ENCODE measurements at regions not wholly inside any gene's neighbourhood (a gene's known extent, or its start where the extent isn't known, plus 50 kb on each side); places are given as distances from the start of the nearest gene placed in this dataset.

- H3K27me3 ChIP-seq (ENCODE audit: control insufficient read depth in 1 of 2, insufficient read depth in 2 of 2, low read length in 2 of 2): peaks cover 0 to 2% of the 10 kb centered on the region in 2 experiments; a peak in 1 of 5 replicates
- no peak overlapping the region for H2AFZ ChIP-seq (ENCODE audit: low read length)
- no peaks in the 10 kb centered on the region for H4K20me1 ChIP-seq (ENCODE audit: insufficient read depth, low read length)
- H3K9me3 ChIP-seq (ENCODE audit: low read length): no peaks in the 10 kb centered on the region
- in situ Hi-C loops (cut with HindIII; ENCODE audit: extremely low pct_ligation_motif_present, low pct_unique_long_range_greater_than_20kb): loop anchor here (10.0 to 25.0 kb wide), 2 partner anchors 312 to 524 kb away; no protein-coding TSS in a partner anchor
- no peaks in the 10 kb centered on the region for H3K79me2 ChIP-seq (ENCODE audit: insufficient read depth, low read length)
- no peak overlapping the region for H3K4me3 ChIP-seq (replicated peaks in 1 of 3; ENCODE audit: insufficient read depth in 1 of 3, low read depth in 2 of 3, low read length in 3 of 3)
- 0% methylated on average over 2 of the region's 4 CpGs for WGBS (ENCODE audit: low lambda C conversion rate)
- ATAC-seq (no peak), FAIRE-seq (no peak), DNase-seq (ENCODE audit: low spot score) (no peak)
- H3K4me1 ChIP-seq (ENCODE audit: insufficient read depth, low read length): peaks cover 6% of the 10 kb centered on the region
- no peak overlapping the region for H3K27ac ChIP-seq (ENCODE audit: extremely low read length, insufficient read depth, low read length)
- no peaks in the 10 kb centered on the region for H3K36me3 ChIP-seq (replicated peaks in 1 of 2; ENCODE audit: control insufficient read depth in 1 of 2, insufficient read depth in 2 of 2, low read length in 2 of 2)
- TF ChIP-seq ZNF749 (CRISPR knock-in tag; IDR thresholded peaks at IDR 0.05; ENCODE audit: borderline replicate concordance) (no peak), THAP7 (CRISPR knock-in tag; IDR thresholded peaks at IDR 0.05) (no peak), RFXANK (CRISPR knock-in tag; IDR thresholded peaks at IDR 0.05) (no peak), ONECUT2 (CRISPR knock-in tag; IDR thresholded peaks at IDR 0.05) (no peak)
- TF ChIP-seq, protein P1, sequence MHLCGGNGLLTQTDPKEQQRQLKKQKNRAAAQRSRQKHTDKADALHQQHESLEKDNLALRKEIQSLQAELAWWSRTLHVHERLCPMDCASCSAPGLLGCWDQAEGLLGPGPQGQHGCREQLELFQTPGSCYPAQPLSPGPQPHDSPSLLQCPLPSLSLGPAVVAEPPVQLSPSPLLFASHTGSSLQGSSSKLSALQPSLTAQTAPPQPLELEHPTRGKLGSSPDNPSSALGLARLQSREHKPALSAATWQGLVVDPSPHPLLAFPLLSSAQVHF (CRISPR knock-in tag; IDR thresholded peaks at IDR 0.05): no peak
- intact Hi-C loops (cut with micrococcal nuclease; ENCODE audit: unreplicated experiment): no loop called here
- CTCF ChIA-PET (ENCODE audit: low intra/inter-chr PET ratio, low total read pairs): interaction anchor here (1.2 kb wide), 1 partner anchor 313 kb away, joined by 10 read pairs; no protein-coding TSS in a partner anchor
- no peak overlapping the region for H3K9ac ChIP-seq (ENCODE audit: insufficient read depth, low read depth, low read length)
- no peak overlapping the region for H3K4me2 ChIP-seq (ENCODE audit: low read depth, low read length)
- POLR2A ChIA-PET: no interaction called here
- BruUV-seq (replicated peaks): no TSS peak
Measured at GRCh38 chr10:120736377-120736776, 114.8 kb upstream of the WDR11 start.

DNA sequence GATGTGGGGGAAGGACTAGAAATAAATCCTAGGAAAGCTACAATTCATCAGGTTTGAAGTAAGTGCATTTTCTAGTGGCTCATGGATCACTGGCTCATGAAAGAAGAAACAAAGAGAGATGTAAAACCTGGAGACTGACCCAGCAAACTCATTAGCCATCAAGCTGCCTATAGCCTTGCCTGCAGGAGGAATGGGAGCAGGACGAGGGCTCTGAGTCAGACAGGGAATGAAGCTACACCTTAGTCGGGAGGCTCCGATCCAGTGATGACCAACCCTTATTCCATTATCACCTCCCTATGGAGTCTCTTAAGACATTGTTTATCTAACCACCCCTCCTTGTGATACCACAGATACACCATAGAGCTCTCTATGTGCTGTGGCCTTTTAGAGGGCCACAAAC is 112.5 kb upstream of the WDR11 start:
- Histone ChIP-seq H3K4me3 (replicated peaks in 1 of 3; ENCODE audit: insufficient read depth in 1 of 3, low read depth in 2 of 3, low read length in 3 of 3) (no peak overlapping the region), H3K9me3 (ENCODE audit: low read length) (no peaks in the 10 kb centered on the region), H3K4me2 (ENCODE audit: low read depth, low read length) (no peak overlapping the region), H3K79me2 (ENCODE audit: insufficient read depth, low read length) (no peaks in the 10 kb centered on the region), H2AFZ (ENCODE audit: low read length) (no peak overlapping the region), H3K36me3 (replicated peaks in 1 of 2; ENCODE audit: control insufficient read depth in 1 of 2, insufficient read depth in 2 of 2, low read length in 2 of 2) (no peaks in the 10 kb centered on the region), H3K27me3 (ENCODE audit: control insufficient read depth in 1 of 2, insufficient read depth in 2 of 2, low read length in 2 of 2) (peaks cover 0 to 2% of the 10 kb centered on the region in 2 experiments; a peak in 1 of 5 replicates), H4K20me1 (ENCODE audit: insufficient read depth, low read length) (no peaks in the 10 kb centered on the region), H3K27ac (ENCODE audit: extremely low read length, insufficient read depth, low read length) (no peak overlapping the region), H3K4me1 (ENCODE audit: insufficient read depth, low read length) (peaks cover 9% of the 10 kb centered on the region), H3K9ac (ENCODE audit: insufficient read depth, low read depth, low read length) (no peak overlapping the region)
- FAIRE-seq (no peak), ATAC-seq (no peak), DNase-seq (ENCODE audit: low spot score) (no peak)
- ChIA-PET CTCF (ENCODE audit: low intra/inter-chr PET ratio, low total read pairs) (no interaction called here), POLR2A (no interaction called here)
- no TSS peak for BruUV-seq (replicated peaks)
- in situ Hi-C loops (cut with HindIII; ENCODE audit: extremely low pct_ligation_motif_present, low pct_unique_long_range_greater_than_20kb) (loop anchor here (10.0 to 25.0 kb wide), 2 partner anchors 314 to 526 kb away; no protein-coding TSS in a partner anchor), intact Hi-C loops (cut with micrococcal nuclease; ENCODE audit: unreplicated experiment) (no loop called here)
- 42% methylated on average over 3 of the region's 3 CpGs for WGBS (ENCODE audit: low lambda C conversion rate)
- TF ChIP-seq, protein P2, sequence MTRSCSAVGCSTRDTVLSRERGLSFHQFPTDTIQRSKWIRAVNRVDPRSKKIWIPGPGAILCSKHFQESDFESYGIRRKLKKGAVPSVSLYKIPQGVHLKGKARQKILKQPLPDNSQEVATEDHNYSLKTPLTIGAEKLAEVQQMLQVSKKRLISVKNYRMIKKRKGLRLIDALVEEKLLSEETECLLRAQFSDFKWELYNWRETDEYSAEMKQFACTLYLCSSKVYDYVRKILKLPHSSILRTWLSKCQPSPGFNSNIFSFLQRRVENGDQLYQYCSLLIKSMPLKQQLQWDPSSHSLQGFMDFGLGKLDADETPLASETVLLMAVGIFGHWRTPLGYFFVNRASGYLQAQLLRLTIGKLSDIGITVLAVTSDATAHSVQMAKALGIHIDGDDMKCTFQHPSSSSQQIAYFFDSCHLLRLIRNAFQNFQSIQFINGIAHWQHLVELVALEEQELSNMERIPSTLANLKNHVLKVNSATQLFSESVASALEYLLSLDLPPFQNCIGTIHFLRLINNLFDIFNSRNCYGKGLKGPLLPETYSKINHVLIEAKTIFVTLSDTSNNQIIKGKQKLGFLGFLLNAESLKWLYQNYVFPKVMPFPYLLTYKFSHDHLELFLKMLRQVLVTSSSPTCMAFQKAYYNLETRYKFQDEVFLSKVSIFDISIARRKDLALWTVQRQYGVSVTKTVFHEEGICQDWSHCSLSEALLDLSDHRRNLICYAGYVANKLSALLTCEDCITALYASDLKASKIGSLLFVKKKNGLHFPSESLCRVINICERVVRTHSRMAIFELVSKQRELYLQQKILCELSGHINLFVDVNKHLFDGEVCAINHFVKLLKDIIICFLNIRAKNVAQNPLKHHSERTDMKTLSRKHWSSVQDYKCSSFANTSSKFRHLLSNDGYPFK (CRISPR knock-in tag; IDR thresholded peaks at IDR 0.05; ENCODE audit: borderline replicate concordance): no peak
- TF ChIP-seq DMTF1 (CRISPR knock-in tag; IDR thresholded peaks at IDR 0.05): no peak
- no peak for TF ChIP-seq FIP1L1 (IDR thresholded peaks at IDR 0.05; ENCODE audit: borderline replicate concordance, insufficient read depth, low read depth, low read length)
- TF ChIP-seq TRAFD1 (CRISPR knock-in tag; IDR thresholded peaks at IDR 0.05; ENCODE audit: borderline replicate concordance): no peak
